ENCODE measurements at regions not wholly inside any gene's neighbourhood (a gene's known extent, or its start where the extent isn't known, plus 50 kb on each side); places are given as distances from the start of the nearest gene placed in this dataset.

- TF ChIP-seq CTCF (IDR thresholded peaks at IDR 0.05), result no peak
- no peak for TF ChIP-seq POLR2A (IDR thresholded peaks at IDR 0.05)
Measured at GRCh38 chr7:136064627-136065237, 87.6 kb upstream of the MTPN start.
